SK-N-SH (cell line): ENCODE measurements at regions not wholly inside any gene's neighbourhood (a gene's known extent, or its start where the extent isn't known, plus 50 kb on each side); places are given as distances from the start of the nearest gene placed in this dataset.

ENCODE experiments used
- CTCF ChIP-seq: fragments of 200-600 bp; sonication (generic); IDR thresholded peaks from 2 replicates; pipeline ENCODE4 v1.6.1; 2017; ENCODE audit warnings: antibody characterized with exemption, mild to moderate bottlenecking, moderate library complexity
- EZH2phosphoT487 ChIP-seq: fragments of 200-600 bp; sonication (generic); IDR thresholded peaks from 2 replicates; pipeline ENCODE4 v1.6.1; 2017; ENCODE audit warnings: low read depth, mixed run types, mild to moderate bottlenecking, antibody characterized with exemption, moderate library complexity, borderline replicate concordance
- PBX3 ChIP-seq: IDR thresholded peaks from 2 replicates; pipeline ENCODE4; 2012
- POLR2AphosphoS5 ChIP-seq: IDR thresholded peaks from 2 replicates; pipeline ENCODE4 v1.6.1; 2012; ENCODE audit warnings: low read depth, low read length
- USF1 ChIP-seq: IDR thresholded peaks from 2 replicates; pipeline ENCODE4 v1.4.0; 2012; ENCODE audit warnings: low read depth, borderline replicate concordance
- YY1 ChIP-seq: IDR thresholded peaks from 2 replicates; pipeline ENCODE4 v1.4.0; 2012; ENCODE audit warnings: low read depth, mild to moderate bottlenecking
- ZBTB33 ChIP-seq: IDR thresholded peaks from 2 replicates; pipeline ENCODE4 v1.4.0; 2012; ENCODE audit warnings: low read depth, borderline replicate concordance

GRCh38 chr20:48467622-48468021 is 360.2 kb downstream of the PREX1 start:
- TF ChIP-seq CTCF, result no peak
- TF ChIP-seq EZH2phosphoT487, result no peak
- peak; percentile 82 for TF ChIP-seq USF1
- no peak for TF ChIP-seq ZBTB33
- TF ChIP-seq POLR2AphosphoS5, result no peak
- TF ChIP-seq YY1, result no peak
- no peak for TF ChIP-seq PBX3
